ENCODE measurements at regions not wholly inside any gene's neighbourhood (a gene's known extent, or its start where the extent isn't known, plus 50 kb on each side); places are given as distances from the start of the nearest gene placed in this dataset.

DNA sequence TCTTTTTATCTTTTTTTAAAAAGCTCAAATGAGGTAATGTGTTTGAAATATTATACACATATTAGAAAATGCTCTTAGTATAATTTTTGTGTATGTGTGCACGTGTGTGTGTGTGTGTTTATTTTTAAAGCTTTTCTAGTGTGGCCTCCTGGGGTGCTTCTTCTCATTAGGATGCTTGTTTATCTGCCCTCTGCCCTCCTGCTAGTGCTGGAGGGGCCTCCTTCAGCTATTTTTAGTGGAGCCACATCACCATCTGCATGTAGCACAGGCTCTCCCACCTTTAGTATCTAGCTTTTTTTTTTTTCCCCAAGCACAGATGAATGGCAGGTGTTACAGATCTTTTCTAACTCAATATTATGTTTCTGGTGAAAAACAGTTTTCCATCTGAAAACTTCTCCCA is 155.7 kb upstream of the TMEM229A start:
- no peak for TF ChIP-seq EP300 (IDR thresholded peaks at IDR 0.05)
- TF ChIP-seq, protein P1, sequence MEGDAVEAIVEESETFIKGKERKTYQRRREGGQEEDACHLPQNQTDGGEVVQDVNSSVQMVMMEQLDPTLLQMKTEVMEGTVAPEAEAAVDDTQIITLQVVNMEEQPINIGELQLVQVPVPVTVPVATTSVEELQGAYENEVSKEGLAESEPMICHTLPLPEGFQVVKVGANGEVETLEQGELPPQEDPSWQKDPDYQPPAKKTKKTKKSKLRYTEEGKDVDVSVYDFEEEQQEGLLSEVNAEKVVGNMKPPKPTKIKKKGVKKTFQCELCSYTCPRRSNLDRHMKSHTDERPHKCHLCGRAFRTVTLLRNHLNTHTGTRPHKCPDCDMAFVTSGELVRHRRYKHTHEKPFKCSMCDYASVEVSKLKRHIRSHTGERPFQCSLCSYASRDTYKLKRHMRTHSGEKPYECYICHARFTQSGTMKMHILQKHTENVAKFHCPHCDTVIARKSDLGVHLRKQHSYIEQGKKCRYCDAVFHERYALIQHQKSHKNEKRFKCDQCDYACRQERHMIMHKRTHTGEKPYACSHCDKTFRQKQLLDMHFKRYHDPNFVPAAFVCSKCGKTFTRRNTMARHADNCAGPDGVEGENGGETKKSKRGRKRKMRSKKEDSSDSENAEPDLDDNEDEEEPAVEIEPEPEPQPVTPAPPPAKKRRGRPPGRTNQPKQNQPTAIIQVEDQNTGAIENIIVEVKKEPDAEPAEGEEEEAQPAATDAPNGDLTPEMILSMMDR (IDR thresholded peaks at IDR 0.05) = no peak
- TF ChIP-seq POLR2A (IDR thresholded peaks at IDR 0.05) = no peak

Data from ovary (tissue), 3 donors.